SK-N-MC (cell line): ENCODE measurements at regions not wholly inside any gene's neighbourhood (a gene's known extent, or its start where the extent isn't known, plus 50 kb on each side); places are given as distances from the start of the nearest gene placed in this dataset.
"Not testable (repeated sequence)": the region's sequence is repeated elsewhere in the genome, so short reads cannot be mapped to it uniquely, and the experiment has no call there.

Experiments used
- DNase-seq: peaks from one replicate; pipeline ENCODE4 v3.0.0-alpha.2; 2011; ENCODE audit warnings: low read depth, low spot score
- H3K27ac ChIP-seq: fragments of 200-600 bp; sonication (generic); 2 replicates; pipeline ENCODE4 v1.5.1; 2016; ENCODE audit warnings: mixed run types
- H3K36me3 ChIP-seq: fragments of 200-600 bp; sonication (generic); 2 replicates; pipeline ENCODE4 v1.6.1; 2017; ENCODE audit warnings: antibody characterized with exemption, low read length, mixed read lengths; ENCODE audit not compliant: insufficient read depth
- H3K4me3 ChIP-seq: fragments of 200-600 bp; sonication (generic); 2 replicates; pipeline ENCODE4 v1.5.1; 2016
- H3K9ac ChIP-seq: fragments of 200-600 bp; sonication (generic); 2 replicates; pipeline ENCODE4 v1.8.0; 2017; ENCODE audit warnings: mixed run types, mixed read lengths; ENCODE audit not compliant: insufficient read length
- H3K9me3 ChIP-seq: fragments of 200-600 bp; sonication (generic); 2 replicates; pipeline ENCODE4 v1.6.1; 2017; ENCODE audit warnings: low read depth, mild to moderate bottlenecking, antibody characterized with exemption, low read length, moderate library complexity, mixed read lengths
- EZH2 ChIP-seq: fragments of 200-600 bp; sonication (generic); IDR thresholded peaks from one replicate; pipeline ENCODE4 v1.6.1; 2017; ENCODE audit warnings: antibody characterized with exemption
- FOXP2 ChIP-seq: optimal IDR thresholded peaks from 2 replicates; pipeline ENCODE3; 2011; ENCODE audit warnings: mild to moderate bottlenecking, moderate library complexity; ENCODE audit not compliant: insufficient read depth; ENCODE audit errors: extremely low read length, control extremely low read depth
- POLR2AphosphoS5 ChIP-seq: IDR thresholded peaks from 2 replicates; pipeline ENCODE4 v1.6.1; 2012; ENCODE audit warnings: mild to moderate bottlenecking, low read depth, low read length, borderline replicate concordance

GRCh38 chr20:30484009-30484748 is 773.3 kb upstream of the DEFB115 start:
- H3K9me3 ChIP-seq, result no peaks in the 10 kb centered on the region

DNA sequence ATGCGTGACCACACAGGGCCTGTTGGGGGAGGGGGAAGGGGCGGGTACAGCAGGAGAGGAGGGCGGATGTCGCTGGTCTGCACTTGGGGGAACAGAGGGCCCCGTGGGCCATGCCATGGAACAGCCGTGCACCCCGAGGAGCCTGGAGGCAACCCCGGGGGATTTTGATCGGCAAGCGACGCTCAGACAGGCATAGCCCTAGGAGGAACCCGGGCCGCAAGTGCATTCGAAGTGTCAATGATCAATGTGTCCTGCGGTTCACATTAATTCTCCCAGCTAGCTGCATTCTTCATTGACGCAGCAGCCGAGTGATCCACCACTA is 772.8 kb upstream of the DEFB115 start:
- TF ChIP-seq EZH2 (no peak), POLR2AphosphoS5 (no peak), FOXP2 (no peak)
- H3K9ac ChIP-seq, result no peak overlapping the region
- H3K27ac ChIP-seq, result no peak overlapping the region
- H3K36me3 ChIP-seq, result no peaks in the 10 kb centered on the region
- no peak overlapping the region for H3K4me3 ChIP-seq
- no peaks in the 10 kb centered on the region for H3K9me3 ChIP-seq
- DNase-seq, result no peak

More at GRCh38 chr20:30484009-30484748, 773.3 kb upstream of the DEFB115 start:
- Histone ChIP-seq H3K27ac (no peak overlapping the region), H3K9ac (no peak overlapping the region), H3K36me3 (no peaks in the 10 kb centered on the region), H3K4me3 (no peak overlapping the region)
- DNase-seq, result no peak
- no peak for TF ChIP-seq POLR2AphosphoS5
- no peak for TF ChIP-seq EZH2
- no peak for TF ChIP-seq FOXP2

- H3K9ac ChIP-seq, result no peak overlapping the region
- no peaks in the 10 kb centered on the region for H3K36me3 ChIP-seq
- no peak overlapping the region for H3K27ac ChIP-seq
- H3K9me3 ChIP-seq, result no peaks in the 10 kb centered on the region
- H3K4me3 ChIP-seq, result no peak overlapping the region
- TF ChIP-seq POLR2AphosphoS5 (no peak), FOXP2 (no peak), EZH2 (no peak)
- DNase-seq, result no peak
Observed at GRCh38 chr20:30485331-30486102, 771.9 kb upstream of the DEFB115 start.

DNA sequence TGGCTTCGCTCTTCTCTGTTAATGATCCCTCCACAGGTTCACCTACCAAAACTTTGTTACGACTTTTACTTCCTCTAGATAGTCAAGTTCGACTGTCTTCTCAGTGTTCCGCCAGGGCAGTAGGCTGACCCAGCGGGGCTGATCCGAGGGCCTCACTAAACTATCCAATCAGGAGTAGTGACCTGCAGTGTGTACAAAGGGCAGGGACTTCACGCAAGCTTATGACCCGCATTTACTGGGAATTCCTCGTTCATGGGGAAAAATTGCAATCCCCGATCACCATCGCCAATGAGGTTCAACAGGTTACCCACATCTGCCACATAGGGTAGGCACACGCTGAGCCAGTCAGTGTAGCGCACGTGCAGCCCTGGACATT is 771.4 kb upstream of the DEFB115 start:
- H3K9me3 ChIP-seq, result no peaks in the 10 kb centered on the region
- DNase-seq, result no peak
- H3K36me3 ChIP-seq, result no peaks in the 10 kb centered on the region
- no peak overlapping the region for H3K4me3 ChIP-seq
- TF ChIP-seq FOXP2, result no peak
- TF ChIP-seq POLR2AphosphoS5, result no peak
- TF ChIP-seq EZH2, result no peak
- no peak overlapping the region for H3K9ac ChIP-seq
- no peak overlapping the region for H3K27ac ChIP-seq

DNA sequence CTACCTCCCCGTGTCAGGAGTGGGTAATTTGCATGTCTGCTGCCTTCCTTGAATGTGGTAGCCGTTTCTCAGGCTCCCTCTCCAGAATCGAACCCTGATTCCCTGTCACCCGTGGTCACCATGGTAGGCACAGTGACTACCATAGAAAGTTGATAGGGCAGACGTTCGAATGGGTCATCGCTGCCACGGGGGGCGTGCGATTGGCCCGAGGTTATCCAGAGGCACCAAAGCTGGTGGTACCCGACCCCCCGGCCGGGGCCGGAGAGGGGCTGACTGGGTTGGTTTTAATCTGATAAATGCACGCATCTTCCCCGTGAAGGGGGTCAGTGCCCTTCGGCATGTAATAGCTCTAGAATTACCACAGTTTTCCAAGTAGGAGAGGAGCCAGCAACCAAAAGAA is 770.0 kb upstream of the DEFB115 start:
- H3K9me3 ChIP-seq, result not testable (repeated sequence)

DNA sequence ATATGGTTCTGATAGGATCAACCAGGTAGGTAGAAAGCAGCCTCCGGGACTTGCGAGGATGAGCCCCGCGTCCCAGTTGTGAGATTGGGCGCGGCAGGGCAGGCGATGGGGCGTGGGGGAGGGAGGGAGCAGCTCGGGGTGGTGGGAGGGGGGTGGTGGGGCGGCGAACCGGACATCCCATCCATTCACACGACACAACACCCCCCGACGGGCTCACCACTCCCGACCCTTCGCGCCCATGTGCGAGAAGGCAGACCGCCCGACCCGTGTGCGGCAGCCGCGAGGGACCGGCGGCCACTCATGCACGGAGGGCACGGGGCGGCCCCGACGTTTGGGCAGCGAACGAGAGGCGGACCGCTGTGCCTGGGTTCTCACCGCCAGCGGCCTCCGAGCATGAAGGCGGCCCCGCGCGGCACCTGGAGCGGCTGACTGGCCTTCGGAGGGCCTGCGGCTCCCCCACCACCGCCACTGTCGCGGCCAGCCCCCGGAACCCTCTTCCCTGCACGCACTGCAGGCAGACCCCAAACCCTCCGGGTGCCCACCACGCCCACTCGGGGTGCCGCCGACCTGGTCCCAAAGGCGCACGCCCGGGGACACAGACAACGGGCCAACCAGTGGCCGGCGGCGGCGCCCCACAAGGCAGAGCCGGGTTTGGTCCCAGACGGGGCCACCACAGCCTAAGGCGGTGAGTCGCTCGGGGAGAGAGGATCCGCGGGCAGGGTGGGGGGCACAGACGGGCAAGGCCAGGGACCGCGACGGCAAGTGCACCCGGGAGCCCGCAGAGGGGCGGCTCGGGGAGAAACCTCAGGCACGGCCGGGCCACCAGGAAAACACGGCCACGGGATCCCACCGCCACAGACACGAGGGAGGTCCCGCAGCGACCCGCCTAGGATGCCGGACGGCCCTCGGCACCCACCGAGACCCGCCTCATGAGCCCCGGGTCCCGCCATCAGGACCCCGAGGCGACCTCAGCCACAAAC is 769.2 kb upstream of the DEFB115 start:
- DNase-seq, result no peak
- Histone ChIP-seq H3K4me3 (no peak overlapping the region), H3K9ac (no peak overlapping the region), H3K27ac (no peak overlapping the region), H3K36me3 (no peaks in the 10 kb centered on the region), H3K9me3 (no peaks in the 10 kb centered on the region)
- TF ChIP-seq POLR2AphosphoS5, result no peak
- TF ChIP-seq EZH2, result no peak
- TF ChIP-seq FOXP2, result no peak

More for the DNA sequence above, 770.0 kb upstream of the DEFB115 start:
- not testable (repeated sequence) for H3K36me3 ChIP-seq, H3K27ac ChIP-seq, DNase-seq, H3K4me3 ChIP-seq, H3K9ac ChIP-seq

DNA sequence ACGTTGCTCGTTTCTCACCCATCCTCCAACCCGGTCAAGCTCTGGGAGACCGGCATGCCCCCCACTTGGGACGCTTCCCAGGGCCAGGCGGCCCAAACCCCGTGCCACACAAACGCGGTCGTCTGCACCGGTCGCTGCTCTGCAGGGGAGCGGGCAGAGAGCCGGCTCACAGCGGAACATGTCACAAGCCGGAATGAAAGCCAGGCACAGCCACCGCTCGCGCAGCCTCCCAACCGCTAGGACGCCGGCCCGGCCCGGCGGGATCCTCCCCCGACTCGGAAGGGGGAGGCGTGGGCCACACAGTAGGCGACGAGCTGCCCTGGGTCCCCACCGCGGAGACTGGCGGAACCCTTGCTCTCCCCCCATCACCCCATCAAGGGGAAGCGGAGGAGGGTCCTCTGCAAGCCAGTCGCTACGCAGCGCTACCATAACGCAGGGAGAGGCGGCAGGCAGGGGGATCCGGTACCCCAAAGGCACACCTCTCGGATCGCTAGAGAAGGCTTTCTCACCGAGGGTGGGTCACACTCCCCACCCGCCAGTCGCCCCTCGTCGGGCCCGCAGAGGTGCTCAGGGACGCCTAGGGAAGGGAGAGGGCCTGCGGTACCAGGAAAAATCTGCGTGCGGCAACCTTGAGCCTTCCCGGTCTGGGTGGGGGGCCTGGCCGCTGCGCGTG is 768.4 kb upstream of the DEFB115 start:
- no peaks in the 10 kb centered on the region for H3K36me3 ChIP-seq
- no peak overlapping the region for H3K27ac ChIP-seq
- no peak overlapping the region for H3K9ac ChIP-seq
- no peak for TF ChIP-seq EZH2
- TF ChIP-seq FOXP2, result no peak
- no peak for TF ChIP-seq POLR2AphosphoS5
- no peaks in the 10 kb centered on the region for H3K9me3 ChIP-seq
- no peak for DNase-seq
- no peak overlapping the region for H3K4me3 ChIP-seq

- TF ChIP-seq FOXP2 (no peak), POLR2AphosphoS5 (no peak), EZH2 (no peak)
- H3K36me3 ChIP-seq, result no peaks in the 10 kb centered on the region
- DNase-seq, result no peak
- no peak overlapping the region for H3K4me3 ChIP-seq
- no peak overlapping the region for H3K27ac ChIP-seq
- no peaks in the 10 kb centered on the region for H3K9me3 ChIP-seq
- H3K9ac ChIP-seq, result no peak overlapping the region
Observed at GRCh38 chr20:30489614-30490003, 767.9 kb upstream of the DEFB115 start.
